Caco-2 (cell line): ENCODE measurements at regions not wholly inside any gene's neighbourhood (a gene's known extent, or its start where the extent isn't known, plus 50 kb on each side); places are given as distances from the start of the nearest gene placed in this dataset.

Source experiments
- BruUV-seq: library from RNA; stranded (reverse); fragments of 400-500 nt; replicated peaks from 2 replicates; lab custom pipeline; 2021; lab: Mats Ljungman, UMichigan
- CTCF ChIA-PET: fragments of 300-600 bp; sonication (Branson Sonifier 250); formaldehyde crosslinking; loops from one replicate; lab custom pipeline; 2022; ENCODE audit warnings: antibody characterized with exemption; lab: Charles Lee
- POLR2A ChIA-PET: fragments of 300-600 bp; sonication (Branson Sonifier 250); formaldehyde crosslinking; loops from one replicate; lab custom pipeline; 2022; ENCODE audit warnings: antibody characterized with exemption; lab: Charles Lee
- DNase-seq, 2 experiments: peaks; one replicate each; pipeline versions ENCODE4 v3.0.0 to v3.0.0-alpha.2; 2020 to 2022
- H3K27me3 ChIP-seq: replicated peaks from 2 replicates; pipeline ENCODE4 v1.6.0; 2011; ENCODE audit warnings: low read length; ENCODE audit not compliant: control insufficient read depth, insufficient read depth
- H3K36me3 ChIP-seq: 2 replicates; pipeline ENCODE4 v1.5.1; 2011; ENCODE audit warnings: low read length; ENCODE audit not compliant: control insufficient read depth, insufficient read depth
- H3K4me1 ChIP-seq: fragments of 250-450 bp; sonication (Bioruptor Pico); 2 replicates; pipeline ENCODE4 v1.5.1; 2020; ENCODE audit warnings: mild to moderate bottlenecking
- H3K4me3 ChIP-seq: 2 replicates; pipeline ENCODE4 v1.5.1; 2011; ENCODE audit warnings: low read depth, mild to moderate bottlenecking, control low read depth, low read length
- H3K9me3 ChIP-seq: fragments of 250-450 bp; sonication (Bioruptor Pico); 2 replicates; pipeline ENCODE4 v1.5.1; 2020; ENCODE audit warnings: mild to moderate bottlenecking, moderate library complexity
- H3K27ac Mint-ChIP-seq: one replicate; pipeline ENCODE4 v1.8.0; 2022; ENCODE audit warnings: mixed read lengths; ENCODE audit not compliant: unreplicated experiment
- H3K27me3 Mint-ChIP-seq: one replicate; pipeline ENCODE4 v1.8.0; 2022; ENCODE audit warnings: mixed read lengths; ENCODE audit not compliant: insufficient read depth, unreplicated experiment
- H3K36me3 Mint-ChIP-seq: one replicate; pipeline ENCODE4 v1.8.0; 2022; ENCODE audit warnings: mild to moderate bottlenecking, mixed read lengths; ENCODE audit not compliant: insufficient read depth, unreplicated experiment
- H3K4me1 Mint-ChIP-seq: one replicate; pipeline ENCODE4 v1.8.0; 2022; ENCODE audit warnings: low read depth, mixed read lengths; ENCODE audit not compliant: unreplicated experiment
- H3K4me3 Mint-ChIP-seq: one replicate; pipeline ENCODE4 v1.8.0; 2022; ENCODE audit warnings: mild to moderate bottlenecking, moderate library complexity, mixed read lengths; ENCODE audit not compliant: unreplicated experiment
- H3K9me3 Mint-ChIP-seq: one replicate; pipeline ENCODE4 v1.8.0; 2022; ENCODE audit warnings: mixed read lengths; ENCODE audit not compliant: unreplicated experiment
- intact Hi-C: fragments of 100-400 bp; cut with micrococcal nuclease; formaldehyde crosslinking; loops from one replicate; pipeline ENCODE4 v1.10.0; 2022; ENCODE audit not compliant: unreplicated experiment
- TF ChIP-seq, protein P1 (sequence below), 2 experiments: fragments of 200-600 bp in 1 of 2; IDR thresholded peaks; 1 replicate in 1 of 2; 2 replicates in 1 of 2; pipeline versions ENCODE4 v1.5.1 to v1.8.0; 2011 to 2022; ENCODE audit warnings: antibody characterized with exemption in 1 of 2, control low read depth in 1 of 2, inconsistent platforms in 1 of 2, low read depth in 1 of 2, low read length in 1 of 2, mild to moderate bottlenecking in 1 of 2, moderate library complexity in 1 of 2; ENCODE audit not compliant: insufficient read depth in 1 of 2, severe bottlenecking in 1 of 2, unreplicated experiment in 1 of 2

DNA sequence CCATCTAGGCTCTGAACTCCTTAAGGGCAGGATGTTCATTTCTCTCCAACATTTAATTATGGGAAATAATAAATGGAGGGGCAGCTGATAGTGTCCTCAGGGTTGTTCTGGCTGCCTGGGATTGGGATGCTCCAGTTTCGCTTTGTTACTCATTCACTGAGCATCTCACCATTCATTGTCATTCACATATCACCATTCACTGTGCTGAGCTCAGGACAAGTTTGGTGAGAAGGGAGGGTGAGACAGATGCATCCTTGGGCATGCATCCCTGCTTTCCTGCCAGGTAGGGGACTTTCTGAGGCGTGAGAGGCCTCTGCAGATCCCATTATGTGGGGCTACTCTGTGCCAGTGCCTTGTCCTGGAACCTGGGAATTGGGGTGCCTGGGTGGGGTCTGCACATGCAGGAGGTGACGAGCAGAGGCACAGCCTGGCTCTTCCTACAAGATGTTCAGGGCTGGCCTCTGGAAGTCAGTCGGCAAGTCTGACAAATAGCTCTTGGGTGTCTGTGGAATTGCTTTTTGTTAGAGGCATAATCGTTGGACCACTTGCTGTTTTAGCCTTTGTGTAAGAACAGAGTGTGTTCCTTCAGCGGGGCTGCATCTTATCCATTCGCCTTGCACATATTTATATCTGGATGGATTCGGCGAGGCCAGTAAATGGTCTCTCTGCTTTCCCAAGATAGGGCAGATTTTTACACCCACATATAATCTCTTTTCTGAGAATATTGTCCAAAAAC lies 323.2 kb upstream of the THSD7B start:
- H3K27me3 ChIP-seq = no peaks in the 10 kb centered on the region
- CTCF ChIA-PET = no interaction called here
- BruUV-seq = no TSS peak
- no peak overlapping the region for H3K4me3 Mint-ChIP-seq
- H3K9me3 Mint-ChIP-seq = no peaks in the 10 kb centered on the region
- DNase-seq = no peak
- TF ChIP-seq, protein P1, sequence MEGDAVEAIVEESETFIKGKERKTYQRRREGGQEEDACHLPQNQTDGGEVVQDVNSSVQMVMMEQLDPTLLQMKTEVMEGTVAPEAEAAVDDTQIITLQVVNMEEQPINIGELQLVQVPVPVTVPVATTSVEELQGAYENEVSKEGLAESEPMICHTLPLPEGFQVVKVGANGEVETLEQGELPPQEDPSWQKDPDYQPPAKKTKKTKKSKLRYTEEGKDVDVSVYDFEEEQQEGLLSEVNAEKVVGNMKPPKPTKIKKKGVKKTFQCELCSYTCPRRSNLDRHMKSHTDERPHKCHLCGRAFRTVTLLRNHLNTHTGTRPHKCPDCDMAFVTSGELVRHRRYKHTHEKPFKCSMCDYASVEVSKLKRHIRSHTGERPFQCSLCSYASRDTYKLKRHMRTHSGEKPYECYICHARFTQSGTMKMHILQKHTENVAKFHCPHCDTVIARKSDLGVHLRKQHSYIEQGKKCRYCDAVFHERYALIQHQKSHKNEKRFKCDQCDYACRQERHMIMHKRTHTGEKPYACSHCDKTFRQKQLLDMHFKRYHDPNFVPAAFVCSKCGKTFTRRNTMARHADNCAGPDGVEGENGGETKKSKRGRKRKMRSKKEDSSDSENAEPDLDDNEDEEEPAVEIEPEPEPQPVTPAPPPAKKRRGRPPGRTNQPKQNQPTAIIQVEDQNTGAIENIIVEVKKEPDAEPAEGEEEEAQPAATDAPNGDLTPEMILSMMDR (IDR thresholded peaks at IDR 0.05; ENCODE audit: insufficient read depth in 1 of 2, low read depth in 1 of 2, low read length in 1 of 2, severe bottlenecking in 1 of 2, unreplicated experiment in 1 of 2) = no peak
- no peaks in the 10 kb centered on the region for H3K36me3 Mint-ChIP-seq
- intact Hi-C loops = no loop called here
- no peaks in the 10 kb centered on the region for H3K4me1 ChIP-seq
- H3K4me3 ChIP-seq = no peak overlapping the region
- no peaks in the 10 kb centered on the region for H3K4me1 Mint-ChIP-seq
- no peaks in the 10 kb centered on the region for H3K9me3 ChIP-seq
- H3K36me3 ChIP-seq = no peaks in the 10 kb centered on the region
- POLR2A ChIA-PET = no interaction called here
- H3K27me3 Mint-ChIP-seq = peaks cover 4% of the 10 kb centered on the region
- no peak overlapping the region for H3K27ac Mint-ChIP-seq

DNA sequence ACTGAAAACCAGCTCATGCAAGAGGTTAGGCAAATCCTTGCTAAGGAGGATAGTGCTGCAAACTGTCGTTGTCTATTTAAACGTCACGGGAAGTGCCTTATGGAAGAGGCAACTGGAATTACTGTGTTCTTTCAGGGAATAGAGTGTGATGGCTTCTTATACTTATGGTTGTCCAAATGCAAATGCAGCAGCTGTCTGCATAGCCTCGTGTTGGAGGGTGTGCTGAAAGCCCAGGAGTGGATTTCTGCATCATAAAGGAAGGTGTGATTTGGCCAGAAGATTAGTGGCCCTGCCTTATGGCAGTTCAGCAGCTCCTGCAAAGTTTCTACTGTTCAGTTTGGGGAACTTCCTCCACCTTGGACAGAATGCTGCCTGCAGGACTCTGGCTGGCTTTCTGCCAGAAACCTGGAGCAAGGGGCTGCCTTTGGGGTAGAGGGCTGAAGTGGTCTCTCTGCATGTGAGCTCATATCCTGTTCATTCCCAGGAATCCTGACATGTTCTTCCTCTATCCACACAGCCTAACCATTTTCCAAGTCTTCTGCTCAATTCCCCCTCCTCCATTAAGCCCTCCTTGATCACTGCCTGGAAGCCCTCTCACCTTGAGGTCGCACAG lies 321.2 kb upstream of the CXCR4 start:
- H3K27ac Mint-ChIP-seq = no peak overlapping the region
- peaks cover 4% of the 10 kb centered on the region for H3K27me3 Mint-ChIP-seq
- H3K4me3 Mint-ChIP-seq = no peak overlapping the region
- H3K9me3 ChIP-seq = no peaks in the 10 kb centered on the region
- peaks cover 11% of the 10 kb centered on the region for H3K4me1 ChIP-seq
- no peaks in the 10 kb centered on the region for H3K36me3 Mint-ChIP-seq
- no TSS peak for BruUV-seq
- H3K36me3 ChIP-seq = no peaks in the 10 kb centered on the region
- TF ChIP-seq, protein P1 (IDR thresholded peaks at IDR 0.05; ENCODE audit: insufficient read depth in 1 of 2, low read depth in 1 of 2, low read length in 1 of 2, severe bottlenecking in 1 of 2, unreplicated experiment in 1 of 2) = no peak
- H3K9me3 Mint-ChIP-seq = no peaks in the 10 kb centered on the region
- H3K4me1 Mint-ChIP-seq = no peaks in the 10 kb centered on the region
- CTCF ChIA-PET = interaction anchor here (0.6 to 0.7 kb wide), 2 partner anchors 235 to 1415 kb away, joined by 4 to 5 read pairs; no protein-coding TSS in a partner anchor
- no peak for DNase-seq
- intact Hi-C loops = no loop called here
- H3K4me3 ChIP-seq = no peak overlapping the region
- H3K27me3 ChIP-seq = no peaks in the 10 kb centered on the region
- POLR2A ChIA-PET = no interaction called here

DNA sequence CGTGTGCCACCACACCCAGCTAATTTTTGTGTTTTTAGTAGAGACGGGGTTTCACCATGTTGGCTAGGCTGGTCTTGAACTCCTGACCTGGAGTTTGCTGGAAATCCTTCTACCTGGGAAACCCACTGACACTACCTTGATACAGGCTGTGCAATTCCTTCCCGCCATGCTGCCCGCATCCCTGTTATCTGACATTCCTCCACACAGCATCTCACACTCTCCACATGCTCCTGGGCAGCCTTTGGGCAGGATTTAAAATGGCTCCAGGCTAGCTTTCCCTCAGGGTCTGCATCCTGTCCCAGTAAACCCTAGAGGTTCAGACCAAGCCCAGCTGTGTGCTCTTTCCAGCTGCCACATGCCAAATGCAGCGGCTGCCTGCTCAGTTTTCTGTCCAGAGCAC lies 319.5 kb upstream of the CXCR4 start:
- no peaks in the 10 kb centered on the region for H3K36me3 Mint-ChIP-seq
- no TSS peak for BruUV-seq
- Histone ChIP-seq H3K4me3 (no peak overlapping the region), H3K4me1 (peaks cover 11% of the 10 kb centered on the region), H3K9me3 (no peaks in the 10 kb centered on the region), H3K27me3 (no peaks in the 10 kb centered on the region), H3K36me3 (no peaks in the 10 kb centered on the region)
- peaks cover 4% of the 10 kb centered on the region for H3K27me3 Mint-ChIP-seq
- H3K27ac Mint-ChIP-seq = no peak overlapping the region
- H3K9me3 Mint-ChIP-seq = no peaks in the 10 kb centered on the region
- no peak overlapping the region for H3K4me3 Mint-ChIP-seq
- POLR2A ChIA-PET = no interaction called here
- DNase-seq = no peak
- intact Hi-C loops = no loop called here
- CTCF ChIA-PET = no interaction called here
- TF ChIP-seq, protein P1 (IDR thresholded peaks at IDR 0.05; ENCODE audit: insufficient read depth in 1 of 2, low read depth in 1 of 2, low read length in 1 of 2, severe bottlenecking in 1 of 2, unreplicated experiment in 1 of 2) = no peak
- H3K4me1 Mint-ChIP-seq = no peaks in the 10 kb centered on the region
